ENCODE measurements at regions not wholly inside any gene's neighbourhood (a gene's known extent, or its start where the extent isn't known, plus 50 kb on each side); places are given as distances from the start of the nearest gene placed in this dataset.
"Not testable (repeated sequence)": the region's sequence is repeated elsewhere in the genome, so short reads cannot be mapped to it uniquely, and the experiment has no call there.

DNA sequence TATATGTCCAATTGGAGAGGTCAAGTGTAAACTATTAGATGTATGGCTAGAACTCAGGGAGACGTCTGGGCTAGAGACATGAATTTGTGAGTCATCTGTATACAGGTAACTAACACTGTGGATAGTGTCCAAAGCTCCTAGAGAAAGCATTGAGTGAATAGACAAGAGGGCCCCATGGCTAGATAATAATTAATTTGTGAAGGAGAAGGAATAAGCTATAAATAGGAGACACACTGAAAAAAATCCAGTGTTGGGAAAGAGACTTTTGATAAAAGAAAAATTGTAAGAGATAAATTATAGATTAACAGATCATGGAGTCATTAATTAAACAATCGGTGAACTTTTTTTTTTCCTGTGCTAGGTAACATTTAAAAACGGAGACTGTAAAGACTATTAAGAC, 326.6 kb upstream of the PRICKLE1 start:
- intact Hi-C loops (cut with DNase I; ENCODE audit: low total_unique reads): no loop called here
- DNase-seq (ENCODE audit: low spot score in 2 of 2): no peak
- TF ChIP-seq POLR2A (IDR thresholded peaks at IDR 0.05): no peak
- TF ChIP-seq, protein P1, sequence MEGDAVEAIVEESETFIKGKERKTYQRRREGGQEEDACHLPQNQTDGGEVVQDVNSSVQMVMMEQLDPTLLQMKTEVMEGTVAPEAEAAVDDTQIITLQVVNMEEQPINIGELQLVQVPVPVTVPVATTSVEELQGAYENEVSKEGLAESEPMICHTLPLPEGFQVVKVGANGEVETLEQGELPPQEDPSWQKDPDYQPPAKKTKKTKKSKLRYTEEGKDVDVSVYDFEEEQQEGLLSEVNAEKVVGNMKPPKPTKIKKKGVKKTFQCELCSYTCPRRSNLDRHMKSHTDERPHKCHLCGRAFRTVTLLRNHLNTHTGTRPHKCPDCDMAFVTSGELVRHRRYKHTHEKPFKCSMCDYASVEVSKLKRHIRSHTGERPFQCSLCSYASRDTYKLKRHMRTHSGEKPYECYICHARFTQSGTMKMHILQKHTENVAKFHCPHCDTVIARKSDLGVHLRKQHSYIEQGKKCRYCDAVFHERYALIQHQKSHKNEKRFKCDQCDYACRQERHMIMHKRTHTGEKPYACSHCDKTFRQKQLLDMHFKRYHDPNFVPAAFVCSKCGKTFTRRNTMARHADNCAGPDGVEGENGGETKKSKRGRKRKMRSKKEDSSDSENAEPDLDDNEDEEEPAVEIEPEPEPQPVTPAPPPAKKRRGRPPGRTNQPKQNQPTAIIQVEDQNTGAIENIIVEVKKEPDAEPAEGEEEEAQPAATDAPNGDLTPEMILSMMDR (IDR thresholded peaks at IDR 0.05): no peak
- WGBS, 2 donors: 73 to 75% methylated on average over 3 of the region's 3 CpGs
- no peak overlapping the region for H3K4me3 ChIP-seq (ENCODE audit: low read depth, poor library complexity, severe bottlenecking)

DNA sequence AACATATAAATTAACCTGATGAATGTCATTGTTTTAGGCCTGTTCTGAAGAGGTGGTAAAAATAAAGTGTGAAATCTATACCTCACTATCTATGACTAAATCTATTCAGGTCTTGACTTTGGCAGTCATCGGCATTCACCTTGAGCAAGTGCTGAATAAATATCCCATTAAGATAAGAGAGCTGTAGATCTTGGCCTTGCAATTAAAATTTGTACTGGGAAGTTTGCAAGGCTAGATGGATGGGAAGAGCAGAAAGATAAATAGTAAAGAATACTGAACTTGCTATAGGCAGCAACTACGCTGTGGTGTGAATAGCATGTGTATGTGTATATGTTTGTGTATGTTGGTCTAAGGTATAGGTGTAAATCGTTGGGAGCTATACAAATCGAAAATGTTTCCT, 325.9 kb upstream of the PRICKLE1 start:
- 83 to 88% methylated on average over 4 of the region's 4 CpGs for WGBS, 2 donors
- no peak overlapping the region for H3K4me3 ChIP-seq (ENCODE audit: low read depth, poor library complexity, severe bottlenecking)
- TF ChIP-seq, protein P1 (IDR thresholded peaks at IDR 0.05): no peak
- no peak for TF ChIP-seq POLR2A (IDR thresholded peaks at IDR 0.05)
- no peak for DNase-seq (ENCODE audit: low spot score in 2 of 2)
- intact Hi-C loops (cut with DNase I; ENCODE audit: low total_unique reads): no loop called here

DNA sequence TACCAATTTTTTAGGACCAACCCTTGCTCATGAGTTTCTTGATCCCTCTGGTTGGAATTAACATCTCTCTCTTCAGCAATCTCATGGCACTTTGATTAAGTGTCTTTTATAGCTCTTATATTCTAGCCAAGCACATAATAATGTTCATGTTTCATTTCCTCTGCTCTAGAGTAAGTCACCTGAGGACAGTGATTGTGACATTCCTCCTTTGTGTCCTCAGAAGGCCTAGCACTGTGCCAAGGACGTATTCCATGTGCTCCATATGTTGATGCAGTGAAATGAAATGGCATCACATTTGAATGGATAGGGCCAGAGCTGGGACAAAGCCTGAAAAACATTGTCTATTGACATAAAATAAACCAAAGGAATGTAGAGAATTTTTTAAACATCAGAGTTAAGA, 322.8 kb upstream of the PRICKLE1 start:
- 70 to 75% methylated on average over 1 of the region's 1 CpG for WGBS, 2 donors

DNA sequence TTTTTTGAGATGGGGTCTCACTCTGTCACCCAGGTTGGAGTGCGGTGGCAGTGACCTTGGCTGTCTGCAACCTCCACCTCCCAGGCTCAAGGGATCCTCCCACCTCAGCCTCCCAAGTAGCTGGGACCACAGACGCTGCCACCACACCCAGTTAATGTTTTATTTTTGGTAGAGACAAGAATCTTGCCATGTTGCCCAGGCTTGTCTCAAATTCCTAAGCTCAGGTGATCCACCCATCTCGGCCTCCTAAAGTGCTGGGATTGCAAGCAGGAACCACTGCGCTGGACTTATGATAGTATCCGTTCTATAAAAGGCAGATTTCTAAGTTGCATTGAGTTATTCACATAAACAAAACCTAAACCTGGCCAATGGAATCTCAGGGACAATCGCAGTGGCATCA, 321.1 kb upstream of the PRICKLE1 start:
- WGBS, 2 donors: 43 to 59% methylated on average over 6 of the region's 6 CpGs
- H3K4me3 ChIP-seq (ENCODE audit: low read depth, poor library complexity, severe bottlenecking): no peak overlapping the region
- no peak for TF ChIP-seq POLR2A (IDR thresholded peaks at IDR 0.05)
- TF ChIP-seq, protein P1 (IDR thresholded peaks at IDR 0.05): no peak
- intact Hi-C loops (cut with DNase I; ENCODE audit: low total_unique reads): no loop called here
- DNase-seq (ENCODE audit: low spot score in 2 of 2): no peak

More for the DNA sequence above, 322.8 kb upstream of the PRICKLE1 start:
- H3K4me3 ChIP-seq (ENCODE audit: low read depth, poor library complexity, severe bottlenecking): no peak overlapping the region
- no peak for DNase-seq (ENCODE audit: low spot score in 2 of 2)
- intact Hi-C loops (cut with DNase I; ENCODE audit: low total_unique reads): no loop called here
- TF ChIP-seq POLR2A (IDR thresholded peaks at IDR 0.05): no peak
- TF ChIP-seq, protein P1 (IDR thresholded peaks at IDR 0.05): no peak

DNA sequence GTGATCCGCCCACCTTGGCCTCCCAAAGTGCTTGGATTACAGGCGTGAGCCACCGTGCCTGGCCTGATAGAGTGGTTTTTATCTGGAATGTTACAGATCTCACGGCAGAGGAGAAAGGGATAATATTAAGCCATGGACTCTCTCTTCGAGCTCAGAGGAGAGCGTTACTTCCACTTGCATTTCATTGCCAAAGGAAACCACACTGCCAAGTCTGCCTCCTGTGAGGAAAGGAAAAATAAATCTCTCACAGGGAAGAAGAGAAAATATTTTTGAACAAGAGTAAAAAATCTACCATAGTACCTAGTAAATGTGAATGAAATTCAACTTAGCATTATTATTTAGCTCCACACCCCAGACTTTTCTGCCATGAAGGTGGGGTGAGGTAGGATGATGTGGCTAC, 319.2 kb upstream of the PRICKLE1 start:
- no peak overlapping the region for H3K4me3 ChIP-seq (ENCODE audit: low read depth, poor library complexity, severe bottlenecking)
- TF ChIP-seq POLR2A (IDR thresholded peaks at IDR 0.05): no peak
- TF ChIP-seq, protein P1 (IDR thresholded peaks at IDR 0.05): no peak
- WGBS, 2 donors: 68 to 79% methylated on average over 6 of the region's 6 CpGs
- intact Hi-C loops (cut with DNase I; ENCODE audit: low total_unique reads): no loop called here
- DNase-seq (ENCODE audit: low spot score in 2 of 2): no peak

DNA sequence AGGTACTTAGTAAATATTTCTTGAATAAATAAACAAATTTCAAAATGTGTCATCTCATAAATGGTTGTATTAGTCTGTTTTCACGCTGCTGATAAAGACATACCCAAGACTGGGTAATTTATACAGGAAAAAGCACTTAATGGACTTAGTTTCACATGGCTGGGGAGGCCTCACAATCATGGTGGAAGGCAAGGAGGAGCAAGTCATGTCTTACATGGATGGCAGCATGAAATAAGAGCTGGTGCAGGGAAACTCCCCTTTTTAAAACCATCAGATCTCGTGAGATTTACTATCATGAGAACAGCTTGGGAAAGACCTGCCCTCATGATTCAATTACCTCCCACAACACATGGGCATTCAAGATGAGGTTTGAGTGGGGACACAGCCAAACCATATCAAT, 317.3 kb upstream of the PRICKLE1 start:
- DNase-seq (ENCODE audit: low spot score in 2 of 2); H3K4me3 ChIP-seq (ENCODE audit: low read depth, poor library complexity, severe bottlenecking); intact Hi-C loops (cut with DNase I; ENCODE audit: low total_unique reads): not testable (repeated sequence)
- 89 to 90% methylated on average over 2 of the region's 2 CpGs for WGBS, 2 donors
